SW 1271 (cell line): ENCODE measurements at regions not wholly inside any gene's neighbourhood (a gene's known extent, or its start where the extent isn't known, plus 50 kb on each side); places are given as distances from the start of the nearest gene placed in this dataset.
"Not testable (repeated sequence)": the region's sequence is repeated elsewhere in the genome, so short reads cannot be mapped to it uniquely, and the experiment has no call there.

Source experiments
- DNase-seq, 2 experiments: peaks; one replicate each; lab custom pipeline; 2025; lab: John Stamatoyannopoulos, UW

- no peak for DNase-seq
These were observed 403.4 kb downstream of the PTPRC start for GRCh38 chr1:199042193-199042592.

GRCh38 chr1:199044191-199044590 lies 405.4 kb downstream of the PTPRC start:
- DNase-seq = no peak

DNA sequence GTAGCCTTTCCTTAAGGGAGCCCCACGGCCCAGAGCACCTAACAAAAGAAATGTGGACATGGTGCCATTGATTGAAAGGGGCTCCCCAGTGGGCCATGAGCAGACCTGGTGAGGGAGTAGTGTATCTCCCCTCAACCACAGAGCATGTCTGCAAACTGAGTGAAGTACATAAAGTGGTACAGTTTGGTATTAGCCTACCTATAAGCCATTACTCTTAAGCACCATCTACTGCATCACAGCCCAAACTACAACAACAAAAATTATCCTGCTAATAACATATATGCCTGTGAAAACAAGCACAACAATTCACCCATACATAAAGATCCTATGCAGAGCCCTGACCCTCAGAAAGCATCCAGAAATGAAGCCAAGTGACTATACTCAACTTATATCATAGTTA lies 407.8 kb downstream of the PTPRC start:
- no peak for DNase-seq

DNA sequence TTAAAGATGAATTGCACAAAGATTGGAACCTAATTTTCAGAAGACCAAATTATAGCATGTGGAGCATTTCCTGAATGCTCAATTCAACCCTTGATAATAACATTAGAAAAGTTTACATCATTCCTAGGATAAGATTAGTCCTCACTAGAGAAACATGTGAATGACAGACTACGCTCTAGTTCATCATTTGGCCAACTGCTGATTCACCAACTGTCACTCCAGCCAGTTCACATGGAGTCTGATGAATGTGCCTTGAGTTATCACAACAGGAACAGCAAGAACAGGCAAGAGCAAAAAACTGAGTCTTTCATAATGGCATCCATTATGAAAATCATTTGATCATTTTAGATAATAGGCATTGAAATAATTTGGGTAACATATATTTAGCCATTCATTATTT lies 415.9 kb downstream of the PTPRC start:
- DNase-seq = no peak

DNA sequence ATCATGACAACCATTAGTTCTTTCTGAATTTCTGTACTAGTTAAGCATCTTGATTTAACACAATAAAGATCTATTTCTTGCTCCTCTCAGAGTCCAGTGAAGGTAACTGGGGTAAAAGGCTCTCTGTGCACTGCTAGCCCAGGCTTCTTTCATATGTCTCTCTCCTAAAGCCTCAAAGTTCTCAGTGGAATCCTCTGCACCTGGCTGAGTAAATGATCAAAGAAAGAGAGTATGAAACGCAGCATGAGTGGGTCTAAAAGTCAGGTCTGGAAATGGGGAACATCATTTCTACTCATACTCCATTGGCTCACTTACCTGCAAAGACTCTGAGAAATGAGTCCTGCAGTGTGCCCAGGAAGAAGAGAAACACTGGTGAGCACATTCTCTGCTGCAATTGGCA lies 418.5 kb downstream of the PTPRC start:
- DNase-seq = no peak

DNA sequence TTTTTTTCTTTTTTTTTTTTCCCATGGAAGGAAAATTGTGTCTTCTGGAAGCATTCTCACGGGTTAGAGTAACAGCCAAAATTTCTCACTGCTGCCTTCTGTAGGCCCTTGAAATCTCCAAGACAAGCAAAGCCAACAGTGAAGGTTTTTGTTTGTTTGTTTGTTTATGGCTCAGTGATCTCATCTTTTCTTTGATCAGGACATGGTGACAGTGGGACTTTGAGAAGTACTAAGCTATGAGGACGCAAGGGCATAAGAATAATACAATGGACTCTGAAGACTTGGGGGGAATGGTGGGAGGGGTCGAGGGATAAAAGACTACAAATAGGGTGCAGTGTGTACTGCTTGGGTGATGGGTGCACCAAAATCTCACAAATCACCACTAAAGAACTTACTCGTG lies 419.4 kb downstream of the PTPRC start:
- DNase-seq = no peak

DNA sequence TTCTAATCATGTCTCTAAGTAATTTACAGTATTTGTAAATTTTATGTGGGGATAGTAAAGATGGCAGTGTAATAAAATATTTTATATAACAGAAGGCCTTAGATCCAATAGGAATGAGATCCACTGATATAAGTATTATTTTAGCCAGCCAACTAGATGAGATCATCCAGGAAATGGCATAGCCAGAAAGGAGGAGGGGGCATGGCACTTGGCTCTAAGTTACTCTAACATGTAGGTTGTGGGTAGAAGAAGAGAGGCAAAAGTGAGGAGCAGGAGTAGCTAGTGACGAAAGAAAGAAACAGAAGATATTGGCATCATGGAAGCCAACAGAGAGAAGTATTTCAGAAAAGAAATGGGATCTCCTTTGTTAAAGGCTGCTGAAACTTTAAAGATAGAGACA lies 426.1 kb downstream of the PTPRC start:
- DNase-seq = no peak

DNA sequence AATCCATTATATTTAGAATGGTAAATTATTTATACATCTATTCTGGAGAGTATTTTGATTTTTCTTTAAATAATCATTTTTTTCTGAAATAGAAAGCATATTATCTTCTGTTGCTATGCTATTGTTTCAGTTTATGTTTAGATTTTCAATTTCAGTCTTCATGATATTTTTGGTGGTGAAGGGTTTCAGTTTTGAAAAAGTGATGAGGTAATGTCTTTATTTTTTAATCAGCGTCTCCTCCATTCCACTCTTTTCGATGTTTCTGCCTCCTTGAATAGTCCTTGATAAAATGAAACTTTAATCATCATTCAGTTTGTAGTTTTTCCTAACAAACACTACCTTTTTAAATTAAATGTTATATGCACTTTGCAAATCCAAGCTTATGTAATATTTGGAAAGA lies 428.6 kb downstream of the PTPRC start:
- no peak for DNase-seq

DNA sequence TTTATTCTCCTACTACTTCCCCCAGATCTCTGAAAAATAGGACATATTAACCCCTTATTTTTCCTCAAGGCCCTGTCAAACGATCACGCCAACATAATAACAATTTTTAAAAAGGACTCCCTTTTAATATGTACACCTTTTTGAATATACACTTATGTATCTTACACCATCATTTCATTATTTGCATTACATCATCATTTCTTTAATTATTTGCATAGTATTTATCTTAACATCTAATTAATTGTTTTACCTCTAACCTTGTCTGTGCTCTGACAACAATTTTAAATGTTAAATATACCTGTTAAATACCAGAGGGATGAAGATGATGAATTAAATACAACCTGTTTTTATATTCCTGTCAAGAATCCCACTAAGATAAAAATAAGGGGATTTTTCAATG lies 432.2 kb downstream of the PTPRC start:
- no peak for DNase-seq

DNA sequence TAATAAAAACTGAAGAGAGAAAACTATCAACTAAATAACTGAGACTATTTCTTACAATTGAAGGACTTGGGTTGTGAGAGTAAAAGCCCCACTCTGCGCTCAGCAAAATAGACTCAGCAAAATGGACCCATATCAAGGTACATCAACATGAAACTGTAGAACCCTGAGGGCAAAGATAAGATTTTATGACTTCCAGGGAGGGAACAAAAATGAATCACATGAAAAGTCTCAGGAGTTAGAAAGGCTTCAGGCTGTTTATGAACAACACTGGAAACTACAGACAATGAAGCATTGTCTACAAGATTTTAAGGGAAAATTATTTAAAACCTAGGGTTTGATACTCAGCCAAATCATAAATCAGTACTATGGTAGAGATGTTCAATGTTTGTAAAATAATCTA lies 434.3 kb downstream of the PTPRC start:
- DNase-seq = peak in 1 of 2 experiments; percentile 4

- no peak for DNase-seq
These were observed 437.0 kb downstream of the PTPRC start for GRCh38 chr1:199075792-199076191.

- no peak for DNase-seq
These were observed 441.2 kb downstream of the PTPRC start for GRCh38 chr1:199079994-199080393.

- DNase-seq = no peak
These were observed 442.9 kb downstream of the PTPRC start for GRCh38 chr1:199081739-199082138.

DNA sequence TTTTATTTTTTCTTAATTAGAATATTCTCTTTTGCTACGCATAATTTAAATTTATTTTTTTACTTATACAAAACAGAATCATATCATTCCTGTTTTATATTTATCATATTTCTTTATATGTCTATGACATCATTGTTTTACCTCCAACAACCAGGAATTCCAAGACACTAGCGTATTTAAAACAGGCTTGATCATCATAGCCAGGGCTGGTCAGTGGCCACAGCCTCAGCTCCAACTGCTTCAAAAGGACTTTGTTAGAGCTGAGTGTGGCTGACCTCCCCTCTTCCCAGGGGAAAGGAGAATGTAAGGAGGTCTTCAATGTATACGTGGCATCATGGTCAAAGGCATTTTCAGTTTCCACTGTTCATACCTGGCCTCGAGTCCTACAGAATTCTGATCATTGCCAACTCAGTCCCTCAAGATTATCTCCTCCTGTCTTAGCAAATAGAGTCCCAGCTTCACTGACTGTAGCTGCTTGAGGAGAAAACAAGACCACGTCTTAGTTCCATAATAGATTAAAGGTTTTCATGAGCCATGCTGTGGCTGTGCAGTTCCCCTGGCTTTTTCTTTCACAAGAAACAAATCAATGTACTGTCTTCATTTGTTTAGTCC lies 444.0 kb downstream of the PTPRC start:
- no peak for DNase-seq

GRCh38 chr1:199083680-199084079 lies 444.8 kb downstream of the PTPRC start:
- no peak for DNase-seq

DNA sequence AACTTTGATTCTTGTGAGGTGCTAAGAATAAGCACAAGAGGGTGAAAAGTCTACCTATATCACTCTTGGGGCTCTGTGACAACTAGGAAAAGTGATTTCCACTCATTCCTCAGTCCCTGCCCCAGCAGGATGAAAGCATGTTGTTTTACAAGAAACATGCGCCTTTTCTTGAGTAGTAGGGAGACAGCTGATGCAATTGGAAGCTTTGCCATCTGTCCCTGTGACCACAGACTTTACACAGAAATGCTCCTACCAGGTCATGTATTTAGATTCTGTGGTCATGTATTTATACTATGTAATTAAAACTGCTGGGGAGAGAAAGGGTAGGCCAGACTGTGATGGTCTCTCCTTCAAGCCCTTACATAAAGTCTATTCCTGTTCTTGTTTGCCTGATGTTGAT lies 445.5 kb downstream of the PTPRC start:
- DNase-seq = no peak

DNA sequence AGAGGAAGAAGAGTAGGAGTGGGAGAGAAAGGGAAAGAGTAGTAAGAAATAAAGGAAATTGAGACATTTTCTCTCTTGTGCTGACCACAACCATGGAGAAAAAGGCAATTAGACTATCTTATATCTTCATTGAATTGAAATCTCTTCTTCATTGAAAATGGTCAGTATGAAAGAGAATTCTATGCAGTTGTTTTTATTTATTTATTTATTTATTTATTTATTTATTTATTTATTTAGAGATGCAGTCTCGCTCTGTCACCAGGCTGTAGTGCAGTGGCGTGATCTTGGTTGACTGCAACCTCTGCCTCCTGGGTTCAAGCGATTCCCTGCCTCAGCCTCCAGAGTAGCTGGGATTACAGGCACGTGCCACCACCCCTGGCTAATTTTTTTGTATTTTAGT lies 447.1 kb downstream of the PTPRC start:
- DNase-seq = no peak

DNA sequence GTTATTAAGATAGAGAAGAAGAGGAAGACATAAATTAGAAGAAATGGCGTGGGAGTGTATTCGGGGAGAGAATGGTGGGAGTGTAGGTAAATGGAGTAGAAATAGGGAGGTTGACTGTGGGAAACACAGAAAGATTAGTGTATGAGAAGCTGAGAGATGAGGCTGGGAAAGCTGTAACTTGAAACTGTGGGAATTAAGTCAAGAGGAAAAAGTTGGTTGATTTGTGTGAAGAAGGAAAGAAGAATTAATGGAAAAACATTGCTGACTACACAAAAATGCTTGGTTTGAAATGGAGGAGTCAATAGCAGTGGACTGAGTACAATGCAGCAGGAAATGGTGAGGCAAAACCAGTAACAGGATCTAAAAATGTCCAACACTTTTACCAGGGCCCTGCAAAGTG lies 448.3 kb downstream of the PTPRC start:
- no peak for DNase-seq

- DNase-seq = no peak
These were observed 450.7 kb downstream of the PTPRC start for GRCh38 chr1:199089393-199090122.

GRCh38 chr1:199095628-199096027 lies 456.8 kb downstream of the PTPRC start:
- not testable (repeated sequence) for DNase-seq

DNA sequence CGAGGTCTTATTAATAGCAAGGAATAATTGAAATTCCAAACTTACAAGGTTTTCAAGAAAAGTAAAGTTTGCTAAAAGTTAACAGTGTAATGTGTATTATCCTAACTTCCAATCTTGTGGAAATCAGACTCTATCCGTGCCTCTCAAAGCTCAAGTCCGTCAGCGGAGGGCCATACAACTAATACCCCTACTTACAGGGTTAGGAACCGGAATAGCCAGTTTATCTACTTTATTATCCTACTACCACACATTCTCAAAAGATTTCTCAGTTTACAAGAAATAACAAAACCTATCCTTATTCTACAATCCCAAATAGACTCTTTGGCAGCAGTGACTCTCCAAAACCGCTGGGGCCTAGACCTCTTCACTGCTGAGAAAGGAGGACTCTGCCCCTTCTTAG lies 457.8 kb downstream of the PTPRC start:
- DNase-seq = no peak

GRCh38 chr1:199098468-199098867 lies 459.6 kb downstream of the PTPRC start:
- DNase-seq = no peak

DNA sequence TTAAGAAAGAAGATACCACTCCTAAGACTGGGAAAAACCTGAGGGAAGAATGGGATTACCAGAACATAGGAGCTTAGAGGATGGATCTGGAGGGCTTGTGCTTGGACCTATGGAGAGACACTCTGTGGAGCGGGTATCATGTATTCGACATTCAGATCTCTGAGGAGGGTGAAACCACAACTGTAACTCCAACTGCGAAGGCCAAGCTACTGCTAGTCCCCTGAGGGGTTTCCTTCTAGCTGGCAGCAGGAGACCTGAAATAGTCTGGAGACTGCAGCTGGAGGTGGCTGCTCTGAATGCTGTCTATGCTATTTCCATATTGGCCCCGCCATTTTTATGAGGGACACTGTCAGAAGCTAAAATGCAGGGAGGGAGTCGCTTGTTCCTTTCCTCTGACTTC lies 462.3 kb downstream of the PTPRC start:
- no peak for DNase-seq

DNA sequence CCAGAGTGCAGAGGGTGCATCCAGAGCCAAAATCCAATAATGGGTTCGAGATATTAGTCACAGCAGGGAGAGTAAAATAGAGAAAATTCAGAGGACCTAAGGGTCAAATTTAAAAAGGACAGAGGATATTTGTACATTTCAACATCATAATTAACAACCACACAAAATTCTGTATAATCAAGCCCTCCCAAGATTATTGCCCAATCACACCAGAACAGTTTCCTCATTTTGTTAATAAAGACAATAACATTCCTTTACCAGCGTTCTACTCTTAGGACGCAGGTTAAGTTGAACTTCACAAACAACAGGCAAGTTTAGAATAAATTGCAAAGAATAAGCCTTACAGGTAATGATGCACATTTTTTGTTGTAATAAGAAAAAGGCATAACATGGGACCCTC lies 462.8 kb downstream of the PTPRC start:
- DNase-seq = no peak
